SKM-1 (cell line): ENCODE measurements at regions not wholly inside any gene's neighbourhood (a gene's known extent, or its start where the extent isn't known, plus 50 kb on each side); places are given as distances from the start of the nearest gene placed in this dataset.

Experiments
- DNase-seq: peaks from one replicate; lab custom pipeline; 2025; ENCODE audit not compliant: unreplicated experiment; lab: John Stamatoyannopoulos, UW

DNA sequence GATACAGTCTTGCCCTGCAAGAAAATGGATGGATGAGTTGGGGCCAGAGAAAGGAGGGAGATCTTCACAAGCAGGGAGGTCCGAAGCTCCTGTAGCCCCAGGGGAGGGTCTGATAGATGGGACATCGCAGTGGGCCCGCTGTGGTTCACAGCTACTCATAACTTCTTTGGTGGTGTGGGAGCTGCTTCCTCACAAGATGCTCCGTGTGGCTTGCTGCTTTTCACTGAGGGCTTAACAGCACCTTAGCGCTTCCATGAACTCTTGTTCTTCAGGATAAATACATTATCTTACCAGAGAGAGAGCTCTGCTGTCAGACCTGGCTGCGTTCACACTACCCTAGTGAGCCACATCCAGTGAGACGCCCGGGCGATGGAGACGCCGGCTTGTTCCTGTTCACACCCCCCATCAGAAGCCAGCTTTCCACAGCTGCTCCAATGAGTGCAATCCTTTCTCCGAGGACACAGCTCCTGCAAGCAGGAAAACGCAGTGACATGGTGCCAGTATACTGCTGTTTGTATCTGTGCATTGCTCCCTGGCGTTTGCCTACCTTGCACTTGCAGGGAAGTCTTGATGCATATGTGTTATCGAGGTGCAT, 599.8 kb downstream of the AJAP1 start:
- no peak for DNase-seq

DNA sequence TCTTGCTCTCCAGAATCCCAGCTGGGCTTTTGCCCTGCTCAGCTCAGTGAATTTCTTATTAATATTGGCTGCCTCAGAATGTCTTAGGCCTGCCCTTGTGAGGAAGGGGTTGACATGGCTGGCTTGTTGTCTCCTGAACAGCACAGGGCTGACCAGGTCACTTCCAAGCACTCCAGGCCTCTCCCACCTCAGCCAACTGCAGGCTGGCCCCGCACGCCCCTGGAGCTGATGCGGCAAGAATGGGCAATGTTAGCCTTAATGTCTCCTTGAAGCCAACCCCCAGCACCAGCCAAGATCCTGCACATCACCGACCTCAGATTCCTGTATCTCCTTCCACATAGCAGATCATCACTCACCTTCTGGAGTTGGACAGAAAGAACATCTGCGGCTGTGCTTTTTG, 598.6 kb downstream of the AJAP1 start:
- DNase-seq = no peak

DNA sequence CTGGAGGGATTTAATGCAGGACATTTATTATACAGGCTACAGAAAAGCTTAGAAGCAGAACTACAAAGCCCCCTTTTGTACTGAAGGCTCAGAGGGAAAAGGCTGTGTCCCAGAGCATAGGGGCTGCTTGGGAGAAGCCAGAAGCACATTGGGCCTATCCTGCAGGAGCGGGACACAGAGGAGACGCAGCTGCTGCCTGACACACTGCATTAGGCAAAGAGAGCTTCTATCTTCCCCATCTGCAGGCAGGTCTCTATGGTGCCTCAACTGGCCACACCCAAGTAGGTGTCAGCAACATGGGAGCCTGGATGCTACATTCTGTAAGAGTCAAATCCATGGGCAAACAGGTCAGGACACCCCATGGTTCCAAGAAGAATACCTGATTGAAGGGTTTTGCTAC, 595.9 kb downstream of the AJAP1 start:
- no peak for DNase-seq

GRCh38 chr1:5245348-5245747, 590.9 kb downstream of the AJAP1 start:
- no peak for DNase-seq

GRCh38 chr1:5244631-5245285, 590.3 kb downstream of the AJAP1 start:
- DNase-seq = no peak

GRCh38 chr1:5242850-5243249, 588.4 kb downstream of the AJAP1 start:
- no peak for DNase-seq

DNA sequence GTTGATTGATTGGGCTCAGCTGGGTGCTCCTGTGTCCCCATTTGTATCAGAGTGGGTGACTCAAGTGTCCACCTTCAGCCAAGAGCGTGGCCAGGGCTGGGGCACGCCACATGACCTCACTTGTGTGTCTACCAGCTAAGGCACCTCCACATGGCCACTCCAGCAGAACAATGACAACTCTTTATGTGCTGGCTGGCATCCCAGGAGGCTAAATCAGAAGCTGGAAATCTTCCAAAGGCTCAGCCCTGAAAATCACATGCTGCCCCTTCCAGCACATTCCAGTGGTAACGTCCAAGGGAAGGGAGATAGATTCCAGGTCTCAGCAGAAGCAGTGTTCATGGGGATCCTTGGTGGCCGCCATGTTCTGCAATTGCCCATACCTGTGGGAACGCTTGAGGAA, 585.5 kb downstream of the AJAP1 start:
- no peak for DNase-seq

GRCh38 chr1:5238351-5239130, 584.1 kb downstream of the AJAP1 start:
- DNase-seq = no peak

GRCh38 chr1:5235355-5235899, 581.0 kb downstream of the AJAP1 start:
- DNase-seq = no peak

DNA sequence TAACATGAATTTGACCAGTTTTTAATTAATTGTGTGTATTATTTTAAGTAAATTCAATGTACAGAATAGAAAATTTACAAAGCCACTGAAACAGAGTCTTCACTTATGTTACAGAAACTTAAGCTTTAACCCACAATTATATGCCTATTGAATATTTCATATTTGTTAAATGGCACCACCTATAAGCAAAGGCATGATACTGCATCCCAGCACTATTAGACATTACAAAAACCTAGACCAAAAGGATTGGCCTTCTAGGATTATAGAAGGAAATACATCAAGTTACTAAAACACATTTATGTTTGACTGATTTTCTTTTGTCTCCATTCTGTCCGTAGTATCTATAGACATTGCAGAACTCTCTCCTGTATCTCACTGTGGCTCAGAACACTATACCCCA, 578.1 kb downstream of the AJAP1 start:
- DNase-seq = no peak

- DNase-seq = no peak
Measured at GRCh38 chr1:5231541-5232315, 577.3 kb downstream of the AJAP1 start.

- no peak for DNase-seq
Measured at GRCh38 chr1:5227114-5227513, 572.7 kb downstream of the AJAP1 start.

DNA sequence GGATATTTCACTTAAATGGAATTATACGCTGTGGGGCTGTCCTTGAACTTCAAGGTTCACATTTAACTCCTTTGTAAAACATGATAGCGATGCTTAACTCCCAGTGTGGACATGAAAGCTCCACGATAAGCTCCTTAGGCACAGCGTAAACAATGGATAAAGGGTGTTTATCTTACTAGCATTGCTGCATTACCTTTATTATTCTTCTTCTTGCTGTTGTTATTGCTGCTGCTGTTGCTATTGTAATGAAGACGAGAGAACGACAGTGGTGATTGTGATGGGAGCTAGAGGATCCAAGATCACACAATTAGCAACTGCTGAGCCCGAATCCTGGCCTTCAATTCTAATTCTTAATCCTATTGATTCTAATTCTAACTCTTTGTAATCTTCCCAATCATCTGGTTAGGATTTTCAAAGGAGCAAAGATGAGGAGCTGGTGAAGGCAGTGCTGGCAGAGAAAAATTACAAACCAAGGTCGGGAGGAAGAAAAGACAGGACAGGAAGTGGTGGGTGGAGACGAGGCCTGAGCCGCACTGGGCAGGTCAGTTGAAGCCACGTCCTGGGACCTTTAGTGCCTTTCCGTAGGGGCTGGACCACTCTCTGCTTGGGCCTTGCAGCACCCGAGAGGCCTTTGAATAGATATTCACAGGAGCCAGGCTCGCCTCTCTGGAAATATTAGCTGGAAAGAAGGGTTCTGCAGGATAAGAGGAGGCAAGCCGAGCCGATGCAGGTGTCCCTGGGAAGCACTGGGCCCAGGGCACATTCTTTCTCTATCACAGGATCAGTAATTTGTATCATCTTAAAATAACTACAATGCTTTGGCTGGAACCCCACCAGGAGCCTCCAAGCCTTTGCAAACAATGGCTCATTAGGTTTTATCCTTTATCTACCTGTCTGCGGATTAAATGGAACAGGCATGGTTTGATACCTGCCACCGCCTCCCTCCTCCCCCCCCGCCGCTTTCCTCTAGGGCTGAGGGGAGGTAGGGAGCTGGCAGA, 571.6 kb downstream of the AJAP1 start:
- DNase-seq = no peak

DNA sequence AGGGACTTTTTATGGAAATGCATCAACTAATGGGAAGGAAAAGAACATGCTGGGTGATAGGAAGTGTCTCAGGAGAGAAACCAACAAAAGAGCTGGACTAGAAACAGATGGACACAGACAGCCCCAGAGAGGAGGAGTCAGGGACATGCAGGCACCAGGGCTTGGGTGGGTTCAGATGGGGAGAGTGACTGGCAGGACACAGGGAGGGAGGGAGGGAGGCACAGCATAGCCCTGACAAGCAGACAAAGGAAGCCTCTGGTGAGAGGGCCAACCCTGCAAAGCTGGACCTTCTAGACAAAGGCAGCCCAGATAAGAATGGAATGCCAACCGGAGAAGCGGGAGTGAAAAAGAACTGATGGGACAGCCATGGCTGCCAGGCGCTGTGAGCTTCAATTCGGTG, 568.8 kb downstream of the AJAP1 start:
- no peak for DNase-seq

DNA sequence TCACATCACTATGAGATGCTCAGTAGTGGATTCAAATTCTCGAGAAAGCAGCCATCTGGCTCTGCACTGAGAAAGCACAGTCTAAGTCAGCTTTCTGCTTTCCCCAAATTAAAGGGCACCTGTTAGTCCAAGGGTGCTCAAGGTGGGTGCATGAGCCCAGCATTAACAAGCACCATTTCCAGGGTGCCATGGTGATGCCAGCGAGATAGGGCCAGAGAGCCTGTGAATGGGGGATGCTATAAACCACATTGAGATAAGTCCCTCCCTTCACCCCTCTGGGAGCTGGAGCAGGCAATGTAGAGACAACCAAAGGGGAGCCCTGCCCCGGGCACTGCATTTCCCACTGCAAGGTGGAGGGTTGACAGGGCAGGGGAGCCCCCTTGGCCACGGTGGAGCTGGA, 568.2 kb downstream of the AJAP1 start:
- no peak for DNase-seq

DNA sequence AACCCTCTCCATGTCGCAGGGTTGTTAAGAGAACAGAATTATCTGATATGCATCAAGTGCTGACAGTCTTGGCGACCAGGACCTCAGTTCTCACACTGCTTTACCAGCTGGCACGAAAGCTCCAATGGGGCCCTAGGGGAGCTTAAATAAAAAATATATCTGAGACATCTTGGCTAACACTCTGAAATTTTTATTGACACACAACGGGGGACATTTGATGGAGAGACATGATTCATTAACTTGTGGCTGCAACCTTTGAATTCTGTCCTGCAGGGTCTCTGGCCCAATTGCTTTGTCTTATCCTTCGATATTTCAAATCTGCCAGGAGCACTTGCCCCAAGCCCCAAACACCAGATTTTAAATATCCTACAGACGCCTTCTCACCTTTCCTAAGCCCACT, 567.0 kb downstream of the AJAP1 start:
- no peak for DNase-seq

DNA sequence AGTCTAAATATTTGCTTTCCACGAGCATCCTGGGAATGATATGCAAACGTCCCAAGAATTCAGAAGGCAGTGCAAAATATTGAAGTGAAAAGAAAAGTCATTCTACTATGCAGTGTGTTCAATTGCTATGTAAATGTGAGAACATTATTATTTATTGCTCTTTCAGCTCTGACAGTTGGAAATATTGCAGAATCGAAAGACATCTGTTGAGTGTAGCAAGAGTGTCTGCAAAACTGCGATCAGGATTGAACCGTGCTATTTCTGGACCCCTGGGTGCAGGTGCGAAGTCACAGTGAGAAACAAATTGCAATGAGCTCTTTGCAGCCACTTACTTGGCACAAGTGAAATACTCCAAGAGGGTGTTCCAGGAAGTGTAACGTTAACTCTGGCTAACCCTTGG, 566.4 kb downstream of the AJAP1 start:
- no peak for DNase-seq

- DNase-seq = no peak
Measured at GRCh38 chr1:5220421-5220820, 566.0 kb downstream of the AJAP1 start.

DNA sequence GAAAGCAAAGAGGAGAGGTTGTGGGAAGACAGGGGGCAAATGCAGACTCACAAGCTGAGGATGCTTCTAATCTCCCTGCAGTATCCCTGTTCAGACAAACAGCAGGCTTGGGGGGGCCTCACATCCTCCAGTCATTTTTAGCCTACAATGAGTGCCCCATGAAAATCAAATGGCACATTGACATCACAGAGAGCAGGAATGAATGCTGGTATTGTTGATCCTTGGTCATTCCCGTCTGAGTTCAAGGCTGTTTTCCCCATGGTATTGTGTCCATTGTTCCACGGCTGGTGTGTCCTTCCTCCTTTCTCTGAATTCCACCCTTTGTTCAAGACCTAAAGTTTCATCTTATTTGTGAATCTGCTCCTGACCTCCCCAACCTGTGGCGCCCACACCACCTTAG, 545.6 kb downstream of the AJAP1 start:
- no peak for DNase-seq

DNA sequence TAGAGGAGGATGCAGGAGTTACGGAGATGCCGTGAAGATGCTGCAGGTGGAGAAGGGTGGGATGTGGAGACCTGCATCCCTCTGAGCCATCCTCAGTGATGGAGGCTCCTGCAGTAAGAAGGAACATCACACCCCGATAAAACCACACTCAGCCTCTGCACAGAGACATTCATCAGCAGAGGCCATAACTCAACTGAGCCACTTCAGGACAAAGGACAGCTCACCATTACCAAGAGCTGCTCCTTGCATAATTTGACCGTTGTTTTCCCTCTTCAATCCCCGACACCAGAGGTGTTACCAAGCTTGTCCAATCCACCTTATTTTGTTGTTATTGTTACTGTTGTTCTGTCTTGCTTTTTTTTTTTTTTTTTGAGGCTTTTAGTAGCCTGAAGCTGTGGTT, 543.9 kb downstream of the AJAP1 start:
- no peak for DNase-seq
